HUES6 (cell line): ENCODE measurements at regions not wholly inside any gene's neighbourhood (a gene's known extent, or its start where the extent isn't known, plus 50 kb on each side); places are given as distances from the start of the nearest gene placed in this dataset.

Source experiments
- H3K27ac ChIP-seq: 2 replicates; pipeline ENCODE4 v1.7.0; 2013; ENCODE audit warnings: low read depth, mild to moderate bottlenecking, low read length, inconsistent platforms
- H3K27me3 ChIP-seq: 2 replicates; pipeline ENCODE4 v1.6.1; 2013; ENCODE audit warnings: low read length; ENCODE audit not compliant: control insufficient read depth, insufficient read depth
- H3K36me3 ChIP-seq: 2 replicates; pipeline ENCODE4 v1.6.1; 2013; ENCODE audit warnings: low read length; ENCODE audit not compliant: control insufficient read depth, insufficient read depth
- H3K4me1 ChIP-seq: 2 replicates; pipeline ENCODE4 v1.6.1; 2013; ENCODE audit warnings: low read length; ENCODE audit not compliant: control insufficient read depth, insufficient read depth
- H3K4me3 ChIP-seq: 2 replicates; pipeline ENCODE4 v1.5.1; 2013; ENCODE audit warnings: low read depth, low read length
- H3K9ac ChIP-seq: one replicate; pipeline ENCODE4 v1.6.1; 2013; ENCODE audit warnings: mild to moderate bottlenecking, low read length
- H3K9me3 ChIP-seq: 2 replicates; pipeline ENCODE4 v1.6.1; 2013; ENCODE audit warnings: low read depth, low read length; ENCODE audit not compliant: control insufficient read depth, insufficient read depth

GRCh38 chr7:42805601-42806000, 106.3 kb downstream of the C7orf25 start:
- no peaks in the 10 kb centered on the region for H3K36me3 ChIP-seq
- no peaks in the 10 kb centered on the region for H3K27me3 ChIP-seq
- no peak overlapping the region for H3K4me3 ChIP-seq
- H3K27ac ChIP-seq, result no peak overlapping the region
- H3K4me1 ChIP-seq, result no peaks in the 10 kb centered on the region
- no peak overlapping the region for H3K9ac ChIP-seq
- H3K9me3 ChIP-seq, result 0 out of 2 replicates have a peak, but pooled peaks cover 4% of the 10 kb centered on the region

GRCh38 chr7:42794673-42795072, 117.2 kb downstream of the C7orf25 start:
- H3K9me3 ChIP-seq, result no peaks in the 10 kb centered on the region
- no peaks in the 10 kb centered on the region for H3K36me3 ChIP-seq
- H3K27me3 ChIP-seq, result no peaks in the 10 kb centered on the region
- H3K4me1 ChIP-seq, result no peaks in the 10 kb centered on the region
- no peak overlapping the region for H3K27ac ChIP-seq
- H3K9ac ChIP-seq, result no peak overlapping the region
- H3K4me3 ChIP-seq, result no peak overlapping the region

GRCh38 chr7:42792841-42793240, 119.0 kb downstream of the C7orf25 start:
- no peaks in the 10 kb centered on the region for H3K4me1 ChIP-seq
- H3K27me3 ChIP-seq, result no peaks in the 10 kb centered on the region
- H3K36me3 ChIP-seq, result no peaks in the 10 kb centered on the region
- H3K4me3 ChIP-seq, result no peak overlapping the region
- H3K27ac ChIP-seq, result no peak overlapping the region
- no peak overlapping the region for H3K9ac ChIP-seq
- H3K9me3 ChIP-seq, result no peaks in the 10 kb centered on the region

- H3K9me3 ChIP-seq, result no peaks in the 10 kb centered on the region
- no peak overlapping the region for H3K4me3 ChIP-seq
- no peaks in the 10 kb centered on the region for H3K36me3 ChIP-seq
- H3K27ac ChIP-seq, result no peak overlapping the region
- no peak overlapping the region for H3K9ac ChIP-seq
- H3K27me3 ChIP-seq, result no peaks in the 10 kb centered on the region
- no peaks in the 10 kb centered on the region for H3K4me1 ChIP-seq
Observed at GRCh38 chr7:42790196-42790595, 121.7 kb downstream of the C7orf25 start.

- no peaks in the 10 kb centered on the region for H3K27me3 ChIP-seq
- H3K27ac ChIP-seq, result no peak overlapping the region
Observed at GRCh38 chr7:42774436-42774835, 137.4 kb downstream of the C7orf25 start.

GRCh38 chr7:42770114-42770513, 141.8 kb downstream of the C7orf25 start:
- Histone ChIP-seq H3K36me3 (no peaks in the 10 kb centered on the region), H3K27ac (no peak overlapping the region), H3K4me1 (no peaks in the 10 kb centered on the region), H3K4me3 (no peak overlapping the region), H3K9me3 (no peaks in the 10 kb centered on the region), H3K27me3 (no peaks in the 10 kb centered on the region), H3K9ac (no peak overlapping the region)

More at GRCh38 chr7:42774436-42774835, 137.4 kb downstream of the C7orf25 start:
- no peak overlapping the region for H3K9ac ChIP-seq
- H3K36me3 ChIP-seq, result no peaks in the 10 kb centered on the region
- H3K9me3 ChIP-seq, result peaks cover 17% of the 10 kb centered on the region
- no peak overlapping the region for H3K4me3 ChIP-seq
- no peaks in the 10 kb centered on the region for H3K4me1 ChIP-seq

- Histone ChIP-seq H3K9me3 (no peaks in the 10 kb centered on the region), H3K4me1 (no peaks in the 10 kb centered on the region), H3K4me3 (no peak overlapping the region), H3K9ac (no peak overlapping the region), H3K27me3 (no peaks in the 10 kb centered on the region), H3K36me3 (no peaks in the 10 kb centered on the region), H3K27ac (no peak overlapping the region)
Observed at GRCh38 chr7:42768045-42768444, 143.8 kb downstream of the C7orf25 start.

- Histone ChIP-seq H3K27me3 (no peaks in the 10 kb centered on the region), H3K9ac (no peak overlapping the region), H3K4me3 (no peak overlapping the region), H3K9me3 (no peaks in the 10 kb centered on the region), H3K4me1 (no peaks in the 10 kb centered on the region), H3K27ac (no peak overlapping the region), H3K36me3 (no peaks in the 10 kb centered on the region)
Observed at GRCh38 chr7:42766782-42767423, 145.0 kb downstream of the C7orf25 start.

- Histone ChIP-seq H3K36me3 (no peaks in the 10 kb centered on the region), H3K27ac (no peak overlapping the region), H3K4me1 (no peaks in the 10 kb centered on the region), H3K9ac (no peak overlapping the region), H3K9me3 (no peaks in the 10 kb centered on the region), H3K4me3 (no peak overlapping the region), H3K27me3 (no peaks in the 10 kb centered on the region)
Observed at GRCh38 chr7:42765931-42766330, 145.9 kb downstream of the C7orf25 start.

GRCh38 chr7:42763137-42763551, 148.7 kb downstream of the C7orf25 start:
- Histone ChIP-seq H3K9me3 (peaks cover 4% of the 10 kb centered on the region; the same call in 1 of the 2 replicates), H3K36me3 (no peaks in the 10 kb centered on the region)

GRCh38 chr7:42761486-42761885, 150.4 kb downstream of the C7orf25 start:
- Histone ChIP-seq H3K36me3 (no peaks in the 10 kb centered on the region), H3K4me1 (no peaks in the 10 kb centered on the region), H3K9me3 (peaks cover 4% of the 10 kb centered on the region; the same call in 1 of the 2 replicates), H3K9ac (no peak overlapping the region), H3K27ac (no peak overlapping the region), H3K27me3 (no peaks in the 10 kb centered on the region), H3K4me3 (no peak overlapping the region)

More at GRCh38 chr7:42763137-42763551, 148.7 kb downstream of the C7orf25 start:
- H3K27ac ChIP-seq, result no peak overlapping the region
- no peaks in the 10 kb centered on the region for H3K27me3 ChIP-seq
- no peak overlapping the region for H3K4me3 ChIP-seq
- no peak overlapping the region for H3K9ac ChIP-seq
- H3K4me1 ChIP-seq, result no peaks in the 10 kb centered on the region
